Natural killer cell (primary cell): ENCODE measurements at regions not wholly inside any gene's neighbourhood (a gene's known extent, or its start where the extent isn't known, plus 50 kb on each side); places are given as distances from the start of the nearest gene placed in this dataset.

Source experiments
- ATAC-seq, 3 donors: fragments of 150-1000 bp in 2 of 3; fragments of 200-7000 bp in 1 of 3; cut with Tn5 transposase; 1 replicate in 1 of 3; 2 replicates in 2 of 3; pipeline ENCODE4 v1.10.0; 2021; ENCODE audit warnings: mild to moderate bottlenecking in 2 of 3, moderate library complexity in 2 of 3
- DNase-seq, 2 donors: peaks; one replicate each; pipeline versions ENCODE4 v3.0.0 to v3.0.0-alpha.2; 2013 to 2021; ENCODE audit warnings: mixed read lengths in 1 of 2
- H3K27ac ChIP-seq: one replicate; pipeline ENCODE4 v1.5.1; 2013; ENCODE audit warnings: mild to moderate bottlenecking, low read length
- H3K27me3 ChIP-seq: one replicate; pipeline ENCODE4 v1.6.1; 2013; ENCODE audit warnings: low read length; ENCODE audit not compliant: control insufficient read depth, insufficient read depth
- H3K36me3 ChIP-seq: one replicate; pipeline ENCODE4 v1.6.1; 2013; ENCODE audit warnings: low read length; ENCODE audit not compliant: control insufficient read depth, insufficient read depth
- H3K4me1 ChIP-seq: one replicate; pipeline ENCODE4 v1.6.1; 2013; ENCODE audit warnings: low read length; ENCODE audit not compliant: control insufficient read depth, insufficient read depth
- H3K4me3 ChIP-seq: one replicate; pipeline ENCODE4 v1.5.1; 2013; ENCODE audit warnings: low read length
- H3K9me3 ChIP-seq: one replicate; pipeline ENCODE4 v1.6.1; 2013; ENCODE audit warnings: low read length; ENCODE audit not compliant: control insufficient read depth, insufficient read depth
- H3K27ac Mint-ChIP-seq, 2 donors: one replicate each; pipeline ENCODE4 v1.8.0; 2022; ENCODE audit warnings: mild to moderate bottlenecking in 2 of 2, mixed read lengths in 2 of 2, moderate library complexity in 1 of 2
- H3K27me3 Mint-ChIP-seq, 2 donors: one replicate each; pipeline ENCODE4 v1.8.0; 2022; ENCODE audit warnings: low read depth in 2 of 2, mixed read lengths in 2 of 2
- H3K36me3 Mint-ChIP-seq: one replicate; pipeline ENCODE4 v1.8.0; 2022; ENCODE audit warnings: mixed read lengths
- H3K4me1 Mint-ChIP-seq, 2 donors: one replicate each; pipeline ENCODE4 v1.8.0; 2022; ENCODE audit warnings: mixed read lengths in 2 of 2
- H3K4me3 Mint-ChIP-seq: one replicate; pipeline ENCODE4 v1.8.0; 2022; ENCODE audit warnings: mild to moderate bottlenecking, moderate library complexity, mixed read lengths
- H3K9me3 Mint-ChIP-seq, 2 donors: one replicate each; pipeline ENCODE4 v1.8.0; 2022; ENCODE audit warnings: mixed read lengths in 2 of 2
- CTCF ChIP-seq: fragments of 200-600 bp; IDR thresholded peaks from one replicate; pipeline ENCODE4 v1.8.0; 2022; ENCODE audit warnings: antibody characterized with exemption
- WGBS: methylation state at CpG from one replicate; pipeline ENCODE4 v1.1.7; 2013; ENCODE audit warnings: missing lambda C conversion rate; ENCODE audit not compliant: insufficient coverage; 5-methylcytosine and 5-hydroxymethylcytosine counted together
- intact Hi-C: fragments of 100-400 bp; cut with micrococcal nuclease; formaldehyde crosslinking; loops from one replicate; pipeline ENCODE4 v1.14.2; 2022

- no peaks in the 10 kb centered on the region for H3K36me3 Mint-ChIP-seq
- H3K4me3 Mint-ChIP-seq, result no peak overlapping the region
- ATAC-seq (no peak), DNase-seq (no peak)
- Histone ChIP-seq H3K36me3 (no peaks in the 10 kb centered on the region), H3K4me1 (peaks cover 23% of the 10 kb centered on the region), H3K4me3 (no peak overlapping the region), H3K27ac (no peak overlapping the region), H3K27me3 (no peaks in the 10 kb centered on the region), H3K9me3 (no peaks in the 10 kb centered on the region)
- no peaks in the 10 kb centered on the region for H3K9me3 Mint-ChIP-seq
- intact Hi-C loops, result no loop called here
- TF ChIP-seq CTCF, result no peak
- 77% methylated on average over 6 of the region's 10 CpGs for WGBS
- H3K4me1 Mint-ChIP-seq, result peaks cover 26 to 32% of the 10 kb centered on the region in 2 donors
- no peaks in the 10 kb centered on the region for H3K27me3 Mint-ChIP-seq
- no peak overlapping the region for H3K27ac Mint-ChIP-seq
Measured at GRCh38 chrX:9316096-9316495, 148.8 kb upstream of the TBL1X start.

- intact Hi-C loops, result no loop called here
Measured at GRCh38 chrX:9317176-9317575, 147.7 kb upstream of the TBL1X start.

GRCh38 chrX:9318213-9318612 is 146.6 kb upstream of the TBL1X start:
- H3K4me1 Mint-ChIP-seq, result peaks cover 26 to 30% of the 10 kb centered on the region in 2 donors
- no peaks in the 10 kb centered on the region for H3K9me3 Mint-ChIP-seq
- TF ChIP-seq CTCF, result no peak
- Histone ChIP-seq H3K36me3 (no peaks in the 10 kb centered on the region), H3K4me1 (peaks cover 20% of the 10 kb centered on the region), H3K4me3 (no peak overlapping the region), H3K27me3 (no peaks in the 10 kb centered on the region), H3K9me3 (no peaks in the 10 kb centered on the region), H3K27ac (no peak overlapping the region)
- WGBS, result 42% methylated on average over 2 of the region's 3 CpGs
- H3K27ac Mint-ChIP-seq, result no peak overlapping the region
- peak overlapping the region; percentile 21 for H3K4me3 Mint-ChIP-seq
- no peaks in the 10 kb centered on the region for H3K27me3 Mint-ChIP-seq
- no peaks in the 10 kb centered on the region for H3K36me3 Mint-ChIP-seq
- DNase-seq (peak in 1 of 2 donors; percentile 36), ATAC-seq (peak; percentile 50 to 76 (median 65))
- intact Hi-C loops, result no loop called here

More at GRCh38 chrX:9317176-9317575, 147.7 kb upstream of the TBL1X start:
- ATAC-seq (no peak), DNase-seq (no peak)
- no peaks in the 10 kb centered on the region for H3K27me3 Mint-ChIP-seq
- H3K4me1 Mint-ChIP-seq, result peaks cover 26 to 32% of the 10 kb centered on the region in 2 donors
- no peak overlapping the region for H3K27ac Mint-ChIP-seq
- Histone ChIP-seq H3K27me3 (no peaks in the 10 kb centered on the region), H3K27ac (no peak overlapping the region), H3K36me3 (no peaks in the 10 kb centered on the region), H3K4me3 (no peak overlapping the region), H3K4me1 (peaks cover 23% of the 10 kb centered on the region), H3K9me3 (no peaks in the 10 kb centered on the region)
- WGBS, result 81% methylated on average over 6 of the region's 7 CpGs
- H3K36me3 Mint-ChIP-seq, result no peaks in the 10 kb centered on the region
- TF ChIP-seq CTCF, result no peak
- no peak overlapping the region for H3K4me3 Mint-ChIP-seq
- no peaks in the 10 kb centered on the region for H3K9me3 Mint-ChIP-seq

- no peaks in the 10 kb centered on the region for H3K9me3 ChIP-seq
- Mint-ChIP-seq H3K4me1 (peaks cover 25 to 26% of the 10 kb centered on the region in 2 donors), H3K9me3 (no peaks in the 10 kb centered on the region), H3K27ac (no peak overlapping the region), H3K36me3 (no peaks in the 10 kb centered on the region), H3K4me3 (no peak overlapping the region), H3K27me3 (no peaks in the 10 kb centered on the region)
- peaks cover 19% of the 10 kb centered on the region for H3K4me1 ChIP-seq
- no peaks in the 10 kb centered on the region for H3K27me3 ChIP-seq
- no peak overlapping the region for H3K27ac ChIP-seq
- DNase-seq (no peak), ATAC-seq (no peak)
- intact Hi-C loops, result no loop called here
- H3K4me3 ChIP-seq, result no peak overlapping the region
- 98% methylated on average over 9 of the region's 14 CpGs for WGBS
- no peaks in the 10 kb centered on the region for H3K36me3 ChIP-seq
- no peak for TF ChIP-seq CTCF
Measured at GRCh38 chrX:9318766-9319165, 146.1 kb upstream of the TBL1X start.
